Suppressor macrophage treated with lipopolysaccharide for 1 hour (primary cell): ENCODE measurements at regions not wholly inside any gene's neighbourhood (a gene's known extent, or its start where the extent isn't known, plus 50 kb on each side); places are given as distances from the start of the nearest gene placed in this dataset.
"Not testable (repeated sequence)": the region's sequence is repeated elsewhere in the genome, so short reads cannot be mapped to it uniquely, and the experiment has no call there.

Experiments used
- DNase-seq, 3 donors: peaks; one replicate each; pipeline ENCODE4 v3.0.0-alpha.2; 2020 to 2022

DNA sequence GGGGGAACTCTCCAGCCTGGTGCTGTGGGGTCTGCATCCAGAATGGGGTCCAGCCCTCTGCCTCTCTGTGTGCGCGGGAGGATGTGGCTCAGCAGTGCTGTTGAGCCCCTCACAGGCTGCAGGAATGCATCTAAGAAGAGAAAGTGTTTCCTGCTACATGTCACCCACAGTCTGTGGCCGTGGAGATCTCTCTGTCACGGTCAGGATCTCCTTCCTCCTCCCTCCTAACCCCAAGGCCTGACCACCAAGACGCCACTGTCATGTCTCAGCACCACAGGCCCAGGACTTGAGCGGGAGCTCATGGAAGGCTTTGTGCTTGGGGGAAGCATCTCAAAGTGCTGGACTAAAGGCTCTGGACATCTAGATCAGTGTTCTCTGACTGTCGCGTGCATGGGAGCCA, 90.1 kb downstream of the SREK1 start:
- no peak for DNase-seq

DNA sequence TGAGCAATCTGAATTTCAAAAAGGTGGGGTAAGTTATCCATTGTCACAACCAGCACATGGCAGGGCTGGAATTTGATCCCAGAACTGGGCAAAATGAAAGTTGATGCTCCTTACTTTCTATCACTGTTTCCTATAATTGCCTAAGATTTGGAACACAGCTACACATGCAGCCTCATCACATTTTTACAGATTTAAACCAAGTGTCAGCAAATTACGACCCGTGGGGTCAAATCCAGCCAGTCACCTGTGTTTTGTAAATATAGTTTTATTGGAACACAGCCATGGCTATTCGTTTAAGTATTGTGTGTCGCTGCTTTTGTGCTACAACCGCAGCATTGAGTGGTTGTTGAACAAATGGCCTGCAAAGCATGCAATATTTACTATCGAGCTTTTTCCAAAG, 94.3 kb downstream of the SREK1 start:
- DNase-seq, result no peak

DNA sequence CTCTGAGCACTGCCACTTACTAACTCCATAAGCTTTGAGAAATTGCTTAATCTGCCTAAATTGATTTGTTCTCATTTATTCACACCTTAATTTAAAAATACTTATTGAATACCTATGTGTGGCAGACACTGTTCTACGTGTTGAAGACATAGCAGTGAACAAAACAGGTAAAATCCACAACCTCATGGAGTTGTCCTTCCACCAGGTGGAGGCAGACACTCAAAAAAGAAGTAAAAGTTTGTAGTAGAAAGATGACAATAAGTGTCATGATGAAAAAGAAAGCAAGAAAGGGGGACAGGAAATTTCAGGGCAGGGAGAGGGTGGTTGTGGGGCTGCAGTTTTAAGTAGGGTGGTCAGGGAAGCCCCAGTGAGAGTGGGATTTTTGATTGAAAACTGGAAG, 94.9 kb downstream of the SREK1 start:
- DNase-seq, result peak; percentile 20 to 27 (median 24)

DNA sequence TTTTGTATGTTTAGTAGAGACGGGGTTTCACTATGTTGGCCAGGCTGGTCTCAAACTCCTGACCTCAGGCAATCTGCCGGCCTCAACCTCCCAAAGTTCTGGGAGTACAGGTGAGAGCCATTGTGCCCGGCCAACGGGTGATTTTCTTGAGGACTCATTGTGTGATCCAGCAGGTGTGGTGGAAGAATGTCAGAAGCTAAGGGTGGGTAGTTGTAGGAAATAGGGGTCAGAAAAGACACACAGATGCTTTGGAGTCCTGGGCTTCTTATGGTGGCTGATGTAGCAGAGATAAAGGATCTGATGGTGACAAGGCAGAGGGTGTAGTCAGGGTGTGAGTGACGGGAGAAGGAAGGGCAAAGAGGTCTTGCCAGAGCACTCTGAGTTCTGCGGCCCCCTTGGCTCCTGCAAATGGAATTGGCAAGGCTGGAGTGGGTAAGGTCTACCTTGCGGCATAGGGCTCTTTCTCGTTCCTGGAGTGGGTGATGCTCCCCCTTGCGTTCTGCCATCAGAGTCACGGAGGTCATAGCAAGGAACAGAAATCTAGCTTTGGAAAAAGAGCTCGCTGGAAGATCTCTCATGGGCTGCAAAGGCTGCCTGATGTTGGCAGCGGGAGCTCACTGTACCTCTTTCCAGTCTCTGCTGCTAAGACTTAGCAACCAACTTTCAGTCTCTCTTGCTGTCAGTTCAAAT, 97.2 kb downstream of the SREK1 start:
- DNase-seq, result peak in 1 of 3 donors; percentile 11

DNA sequence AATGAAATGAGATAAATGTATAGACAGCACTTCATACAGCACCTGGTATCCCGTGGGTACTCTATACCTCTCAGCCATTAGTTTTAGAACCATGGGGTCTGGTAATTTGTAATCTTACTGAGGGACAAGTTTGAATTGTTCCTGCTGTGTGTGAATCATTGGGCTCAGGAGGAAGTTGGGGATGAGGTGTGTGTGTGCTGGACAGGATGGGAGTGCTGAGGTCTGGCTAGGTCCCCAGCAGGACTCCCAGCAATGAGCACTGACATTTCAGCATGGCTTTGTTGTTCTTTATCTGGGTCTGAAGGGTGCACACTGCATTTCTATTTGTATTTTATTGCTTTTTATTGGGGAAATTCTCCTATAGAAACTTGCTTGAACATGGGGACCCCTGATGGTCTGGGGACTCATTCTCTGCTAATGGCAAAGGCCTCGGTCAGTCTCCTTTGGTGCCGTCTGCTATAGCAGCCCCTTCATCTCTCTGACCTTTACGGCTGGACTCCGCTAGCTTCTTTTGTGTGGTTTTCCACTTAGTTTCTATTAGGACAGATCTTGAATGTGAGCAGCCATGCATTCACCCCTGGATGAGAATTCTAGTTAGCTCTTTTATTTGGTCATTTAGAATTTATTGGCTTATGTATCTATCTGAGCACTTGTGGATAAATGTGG, 98.1 kb downstream of the SREK1 start:
- DNase-seq, result no peak

DNA sequence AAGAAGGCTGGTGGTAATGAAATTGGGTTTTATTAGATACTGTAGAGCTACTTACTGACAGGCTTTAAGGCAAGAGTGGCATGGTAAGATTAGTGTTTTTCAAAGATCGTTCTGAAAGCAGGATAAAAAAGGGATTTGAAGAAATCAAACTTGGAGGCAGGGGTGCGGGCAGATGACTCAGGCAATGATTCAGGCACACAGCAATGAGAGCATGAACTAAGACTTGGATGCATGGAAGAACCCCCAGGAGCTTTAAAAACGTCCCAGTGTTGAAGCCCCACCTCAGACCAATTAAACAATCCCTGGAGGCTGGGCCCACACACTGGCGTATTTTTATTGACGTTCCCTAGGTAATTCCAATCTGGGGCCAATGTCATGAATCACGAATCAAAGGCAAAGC, 102.5 kb downstream of the SREK1 start:
- peak in 1 of 3 donors; percentile 13 for DNase-seq

DNA sequence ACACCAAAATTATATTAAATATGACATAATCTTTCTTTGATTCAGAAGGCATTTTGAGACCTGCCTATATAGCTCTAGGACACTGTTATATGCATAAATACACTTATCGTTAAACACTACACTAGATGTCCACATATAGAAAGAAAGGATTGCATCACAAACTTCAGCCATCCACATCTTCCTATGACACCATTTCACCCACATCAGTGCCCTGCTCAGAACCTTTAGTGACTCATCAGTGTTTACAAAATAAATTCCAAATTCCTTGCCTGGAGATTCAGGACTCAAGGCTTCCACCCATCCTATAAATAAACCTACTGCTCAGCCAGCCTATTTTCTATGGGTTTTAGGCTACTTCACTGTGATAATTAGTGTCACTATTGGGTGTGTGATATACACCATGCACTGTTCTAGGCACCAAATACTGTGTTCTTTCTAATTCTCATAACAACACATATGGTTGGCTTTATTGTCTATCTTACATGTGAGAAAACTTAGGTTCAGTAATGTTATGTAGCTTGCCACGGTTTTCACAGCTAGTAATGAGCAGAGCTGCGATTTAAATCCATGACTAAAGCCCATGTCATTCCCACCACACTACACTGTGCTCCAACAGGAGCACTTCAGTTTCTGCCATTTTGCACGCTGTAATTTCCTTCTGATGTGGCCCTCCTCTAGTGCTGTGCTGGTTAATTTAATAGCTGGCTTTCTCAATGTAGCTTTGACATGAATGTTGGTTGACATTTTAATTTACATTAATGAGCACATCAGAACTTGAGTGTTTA, 103.3 kb downstream of the SREK1 start:
- DNase-seq, result peak; percentile 41 to 66 (median 65)

DNA sequence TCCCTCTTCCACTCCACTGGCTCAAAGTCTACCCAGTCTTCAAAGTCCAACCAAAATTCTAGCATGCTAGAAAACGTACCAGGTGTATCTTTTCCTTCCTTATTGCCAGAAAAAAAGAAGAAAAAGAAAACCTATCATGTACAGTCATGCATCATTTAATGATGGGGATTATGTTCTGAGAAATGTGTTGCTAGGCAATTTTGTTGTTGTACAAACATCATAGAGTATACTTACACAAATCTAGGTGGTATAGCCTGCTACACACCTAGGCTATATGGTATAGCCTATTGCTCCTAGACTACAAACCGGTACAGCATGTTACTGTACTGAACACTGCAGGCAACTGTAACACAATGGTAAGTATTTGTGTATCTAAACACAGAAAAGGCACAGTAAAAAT, 104.8 kb downstream of the SREK1 start:
- DNase-seq, result no peak

DNA sequence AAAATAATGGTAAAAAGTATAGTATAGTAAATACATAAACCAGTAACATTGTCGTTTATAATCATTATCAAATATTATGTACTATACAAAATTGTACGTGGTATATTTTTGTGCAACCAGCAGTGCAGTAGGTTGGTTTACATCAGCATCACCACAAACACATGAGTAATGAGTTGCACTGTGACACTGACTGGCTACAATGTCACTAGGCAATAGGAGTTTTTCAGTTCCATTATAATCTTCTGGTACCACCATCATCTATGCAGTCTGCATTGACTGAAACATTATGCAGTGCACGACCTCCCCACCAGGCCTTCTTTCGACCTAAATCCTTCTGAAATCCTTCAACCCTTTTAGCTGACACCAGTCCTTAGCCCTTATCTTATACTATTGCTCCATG, 105.8 kb downstream of the SREK1 start:
- no peak for DNase-seq

DNA sequence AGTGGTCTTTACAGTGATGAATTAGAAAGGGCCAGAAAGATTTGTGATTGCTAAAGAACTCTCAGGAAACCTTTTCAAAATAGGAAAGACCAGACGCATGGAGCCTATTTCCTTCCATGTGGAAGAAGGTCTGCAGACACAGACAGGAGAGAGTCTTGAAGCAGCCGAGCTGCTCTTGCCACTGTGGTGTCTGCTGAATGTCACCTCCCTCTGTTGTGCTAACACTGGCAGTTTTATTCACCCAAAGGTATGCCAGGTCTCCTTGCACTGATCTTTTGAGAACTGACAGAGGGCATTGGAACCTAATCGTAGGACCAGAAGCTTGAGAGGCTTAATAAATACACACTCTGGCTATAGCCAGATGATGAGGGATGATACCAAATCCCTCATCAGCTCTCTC, 108.7 kb downstream of the SREK1 start:
- DNase-seq, result no peak

DNA sequence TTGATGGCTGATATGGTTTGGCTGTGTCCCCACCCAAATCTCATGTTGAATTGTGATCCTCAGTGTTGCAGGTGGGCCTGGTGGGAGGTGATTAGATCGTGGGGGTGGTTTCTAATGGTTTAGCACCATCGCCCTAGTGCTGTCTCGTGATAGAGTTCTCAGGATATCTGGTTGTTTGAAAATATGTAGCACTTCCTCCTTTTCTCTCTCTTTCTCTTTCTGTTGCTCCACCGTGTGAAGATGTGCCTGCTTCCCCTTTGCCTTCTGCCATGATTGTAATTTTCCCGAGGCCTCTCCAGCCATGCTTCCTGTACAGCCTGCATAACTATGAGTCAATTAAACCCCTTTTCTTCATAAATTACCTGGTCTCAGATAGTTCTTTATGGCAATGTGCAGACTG, 111.6 kb downstream of the SREK1 start:
- DNase-seq, result peak; percentile 22 to 26 (median 24)

DNA sequence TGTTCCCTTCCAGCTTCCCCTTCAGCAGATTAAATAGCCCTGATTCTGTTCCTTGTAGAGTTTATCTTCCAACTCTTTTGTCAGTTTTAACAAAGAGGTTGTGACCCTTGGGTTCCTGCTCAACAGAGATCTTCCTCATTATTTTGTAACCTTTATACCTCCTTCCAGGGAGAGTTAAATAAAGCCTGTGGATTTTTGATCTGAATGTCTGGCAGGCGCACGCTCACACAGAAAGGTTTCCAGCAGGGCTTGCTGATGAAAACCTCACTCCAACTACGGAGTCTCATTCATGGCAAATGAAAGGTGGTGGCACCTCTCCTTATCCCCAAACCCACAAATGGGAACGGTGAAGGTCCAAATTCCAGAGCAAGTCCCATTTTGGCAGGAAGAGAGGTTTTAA, 129.0 kb downstream of the SREK1 start:
- DNase-seq, result no peak

DNA sequence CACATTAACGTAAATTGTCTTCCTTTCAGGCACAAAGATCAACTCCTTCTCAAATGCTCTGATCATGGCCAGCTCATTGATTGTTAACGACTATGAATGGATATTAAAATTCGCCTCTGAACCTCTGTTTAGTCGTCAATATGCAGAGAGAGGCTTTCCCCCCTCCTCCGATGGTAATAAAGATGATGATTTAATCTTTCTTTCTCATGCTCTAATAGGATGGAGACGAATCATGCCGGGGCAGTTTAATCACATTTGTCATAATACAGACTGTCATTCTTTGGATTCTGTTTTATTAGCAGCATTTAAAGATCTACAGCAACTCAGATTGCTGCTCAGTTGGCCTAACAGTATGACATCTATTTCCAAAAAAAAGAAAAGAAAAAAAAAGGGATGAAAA, 132.9 kb downstream of the SREK1 start:
- peak in 1 of 3 donors; percentile 18 for DNase-seq

DNA sequence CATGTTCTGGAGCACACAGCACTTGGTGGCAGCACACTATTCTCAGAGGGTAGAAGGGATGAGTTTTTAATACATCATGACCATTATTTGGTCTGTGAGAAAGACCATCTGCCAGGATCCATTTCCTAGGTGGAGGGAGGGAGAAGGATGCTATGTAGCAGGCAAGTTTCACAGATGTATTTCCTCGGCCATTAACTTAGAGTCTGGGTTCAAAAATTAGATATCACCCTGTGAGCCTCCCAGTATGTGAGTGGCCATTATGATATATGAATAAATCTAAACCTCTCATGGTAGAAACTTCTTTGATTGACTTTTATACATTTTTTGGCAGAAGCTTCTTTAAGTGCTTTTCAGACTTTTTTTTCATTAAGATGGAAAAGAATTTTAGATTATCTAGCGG, 133.9 kb downstream of the SREK1 start:
- no peak for DNase-seq

DNA sequence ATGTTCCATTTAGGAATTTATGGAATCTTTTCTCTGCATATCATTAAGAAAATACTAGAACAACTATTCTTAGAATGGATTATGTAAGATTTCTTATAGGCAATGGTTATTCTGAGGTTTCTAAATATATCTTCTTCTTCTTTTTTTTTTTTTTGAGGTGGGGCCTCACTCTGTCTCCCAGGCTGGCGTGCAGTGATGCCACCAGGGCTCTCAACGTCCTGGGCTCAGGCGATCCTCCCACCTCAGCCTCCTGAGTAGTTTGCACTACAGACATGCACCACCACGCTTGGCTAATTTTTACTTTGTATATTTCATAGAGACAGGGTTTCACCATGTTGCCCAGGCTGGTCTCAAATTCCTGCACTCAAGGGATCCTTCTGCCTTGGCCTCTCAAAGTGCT, 137.2 kb downstream of the SREK1 start:
- DNase-seq, result peak; percentile 27 to 38 (median 36)

DNA sequence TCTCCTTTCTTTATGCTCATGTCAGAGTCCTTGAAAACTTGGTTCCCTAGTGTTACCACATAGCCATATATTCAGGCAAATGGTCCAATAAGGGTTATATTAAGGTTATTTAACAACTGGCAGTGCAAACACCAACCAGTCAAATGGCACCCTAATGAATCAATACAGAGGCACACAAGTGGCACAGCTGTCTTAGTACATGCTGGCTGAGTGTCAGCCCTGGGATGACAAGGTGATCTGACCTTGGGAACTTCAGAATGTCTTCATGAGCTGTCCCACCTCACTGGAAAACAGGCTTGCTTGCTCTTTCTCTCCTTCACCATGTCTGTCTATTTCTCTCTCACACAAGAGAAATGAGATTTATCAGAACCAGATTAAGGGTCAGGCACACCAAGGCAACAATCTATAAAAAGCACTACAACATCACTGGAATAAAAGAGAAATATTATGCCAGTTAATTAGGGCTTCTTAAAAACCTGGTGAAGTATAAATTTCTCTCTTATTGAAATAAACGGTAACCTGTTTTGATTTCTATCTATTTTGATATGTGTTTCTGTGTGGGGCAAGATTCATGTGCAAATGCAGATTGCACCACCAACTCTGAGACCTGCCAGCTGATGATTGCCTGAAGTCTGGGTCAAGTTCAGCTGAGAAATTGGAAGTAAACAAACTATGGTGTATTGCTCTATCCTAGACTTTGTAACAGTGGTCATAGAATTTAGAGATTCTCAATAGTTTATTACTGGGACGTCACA, 140.7 kb downstream of the SREK1 start:
- DNase-seq, result peak in 1 of 3 donors; percentile 17

DNA sequence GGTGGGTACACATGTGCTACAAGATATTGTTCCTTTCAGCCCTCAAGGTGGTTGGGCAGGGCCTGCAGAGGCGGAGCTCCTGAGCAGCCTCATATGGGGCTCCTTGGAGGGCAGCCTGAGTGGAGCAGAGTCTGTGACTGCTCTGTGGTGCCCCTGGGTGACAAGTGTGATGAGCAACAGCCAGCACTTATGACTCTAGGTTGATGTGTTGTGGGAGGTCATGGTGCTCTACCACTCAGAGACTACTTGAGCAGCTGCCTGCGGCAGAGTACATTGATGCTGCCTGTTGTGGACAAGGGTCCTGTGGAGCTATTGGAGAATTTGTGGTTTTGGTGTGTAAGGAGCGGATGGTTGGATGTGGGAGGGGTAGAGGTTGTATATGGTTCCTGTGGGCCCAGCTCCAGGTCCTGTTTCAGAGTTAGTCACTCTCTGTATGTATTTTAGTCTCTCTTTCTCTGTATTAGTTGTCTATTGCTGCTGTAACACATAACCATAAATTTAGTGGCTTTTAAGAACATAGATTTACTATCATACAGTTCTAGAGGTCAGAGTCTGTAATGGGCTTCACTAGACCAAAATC, 141.3 kb downstream of the SREK1 start:
- no peak for DNase-seq

DNA sequence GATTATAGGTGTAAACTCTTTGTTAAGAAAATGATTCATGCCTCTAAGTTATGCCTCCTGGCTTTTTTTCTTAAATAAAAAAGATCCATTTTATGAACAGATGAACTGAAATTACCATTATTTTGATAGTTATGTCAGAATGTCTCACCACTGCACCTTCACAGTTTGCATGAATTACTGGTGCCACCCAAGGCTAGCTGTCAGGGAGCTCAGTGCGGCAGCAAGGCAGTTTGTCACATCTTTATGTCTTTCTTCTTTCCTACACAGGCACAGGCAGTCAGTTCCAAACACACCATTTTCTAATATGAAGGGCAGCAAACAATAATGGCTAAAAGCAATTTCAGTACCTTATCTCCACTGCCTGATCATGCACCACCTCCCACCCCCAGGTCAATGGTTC, 147.7 kb downstream of the SREK1 start:
- no peak for DNase-seq

DNA sequence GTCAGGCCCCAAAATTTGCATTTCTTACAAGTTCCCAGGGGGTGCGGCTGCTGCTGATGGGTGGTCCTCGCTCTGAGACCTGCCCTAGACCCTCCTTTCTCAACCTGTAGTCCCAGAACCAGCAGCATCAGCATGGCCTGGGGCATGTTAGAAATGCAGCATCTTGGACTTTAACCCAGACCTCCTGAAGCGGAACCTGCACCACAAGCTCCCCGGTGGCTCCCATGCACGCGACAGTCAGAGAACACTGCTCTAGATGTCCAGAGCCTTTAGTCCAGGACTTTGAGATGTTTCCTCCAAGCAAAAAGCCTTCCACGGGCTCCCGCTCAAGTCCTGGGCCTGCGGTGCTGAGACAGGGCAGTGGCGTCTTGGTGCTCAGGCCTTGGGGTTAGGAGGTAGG, 149.8 kb downstream of the SREK1 start:
- not testable (repeated sequence) for DNase-seq

DNA sequence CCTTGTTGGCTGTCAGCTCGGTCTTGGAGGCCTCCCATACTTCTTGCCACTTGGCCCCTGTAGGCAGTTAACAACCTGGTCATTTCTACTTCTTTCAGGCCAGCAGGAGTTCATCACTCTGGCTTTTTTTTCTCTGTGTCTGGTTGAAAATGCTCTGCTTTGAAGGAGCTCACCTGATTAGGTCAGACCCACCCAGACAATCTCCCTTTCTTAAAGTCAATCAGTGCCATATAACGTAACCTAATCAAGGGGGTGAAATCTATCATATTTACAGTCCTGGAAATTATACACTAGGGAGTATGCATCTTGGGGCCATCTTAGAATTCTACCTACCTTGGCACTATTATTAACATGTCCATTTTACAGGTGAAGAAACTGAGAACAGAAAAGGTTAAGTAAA, 155.4 kb downstream of the SREK1 start:
- no peak for DNase-seq

DNA sequence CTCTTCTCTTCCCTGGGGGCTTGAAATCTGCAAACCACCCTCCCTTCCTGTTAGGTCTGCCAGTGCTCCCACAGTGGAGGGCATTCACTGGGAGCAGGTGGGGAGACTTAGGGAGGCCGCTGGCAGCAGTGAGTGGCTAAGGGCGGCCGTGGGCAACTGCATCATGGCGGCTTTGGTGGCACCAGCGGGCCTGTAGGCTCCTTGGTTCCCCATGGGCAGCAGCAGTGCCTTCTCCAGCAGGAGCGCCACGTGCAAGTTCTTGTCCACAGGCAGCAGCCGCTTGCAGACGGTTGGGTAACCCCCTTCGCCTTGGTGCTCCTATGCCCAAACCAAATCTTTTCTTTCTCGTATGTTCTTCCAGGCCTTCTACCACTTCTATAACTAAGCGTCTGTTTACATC, 158.2 kb downstream of the SREK1 start:
- DNase-seq, result no peak

DNA sequence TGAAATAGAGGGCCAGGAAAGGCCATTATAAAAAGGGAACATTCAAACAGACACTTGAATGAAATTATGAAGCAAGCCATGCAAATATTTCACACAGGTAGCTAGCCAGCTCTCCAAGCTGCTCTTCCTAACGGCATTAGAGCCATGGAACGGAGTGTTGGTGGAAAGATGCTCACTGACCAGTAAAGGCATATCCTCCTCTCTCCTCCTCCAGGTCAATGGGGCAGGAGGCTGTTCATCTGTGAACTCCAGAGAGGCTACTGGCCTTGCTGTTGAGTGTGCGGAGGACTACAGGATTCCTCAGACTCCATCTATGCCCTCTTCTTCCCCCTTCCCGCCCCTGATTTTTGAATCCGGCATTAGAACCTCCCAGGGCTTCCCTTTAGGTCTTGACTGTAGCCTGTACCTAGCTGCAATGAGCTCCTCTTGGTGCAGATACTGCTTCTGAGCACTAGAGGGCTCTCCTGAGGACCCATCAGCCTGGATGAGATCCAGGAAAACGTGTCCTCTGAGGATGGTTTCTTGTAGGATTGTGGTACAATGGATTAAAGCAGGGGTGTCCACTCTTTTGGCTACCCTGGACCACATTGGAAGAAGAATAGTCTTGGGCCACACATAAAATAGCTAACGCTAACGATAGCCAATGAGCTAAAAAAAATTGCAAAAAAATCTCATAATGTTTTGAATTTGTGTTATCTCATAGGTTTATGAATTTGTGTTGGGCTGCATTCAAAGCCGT, 162.2 kb downstream of the SREK1 start:
- DNase-seq, result peak; percentile 72 to 81 (median 78)
